ENCODE measurements at regions not wholly inside any gene's neighbourhood (a gene's known extent, or its start where the extent isn't known, plus 50 kb on each side); places are given as distances from the start of the nearest gene placed in this dataset.

GRCh38 chr1:235047331-235047871 lies 81.2 kb downstream of the TOMM20 start:
- in situ Hi-C loops (cut with HindIII; ENCODE audit: low pct_ligation_motif_present, low sequenced_read_pairs) = no loop called here
- Histone ChIP-seq H3K4me3 (ENCODE audit: low read depth, low read length) (no peak overlapping the region), H3K36me3 (replicated peaks) (no peaks in the 10 kb centered on the region), H3K27me3 (replicated peaks) (no peaks in the 10 kb centered on the region), H3K27ac (peak overlapping the region; percentile 85)
- no peak for TF ChIP-seq CTCF (IDR thresholded peaks at IDR 0.05; ENCODE audit: low read depth, low read length, missing control alignments)
- DNase-seq = no peak

- Histone ChIP-seq H3K4me3 (ENCODE audit: low read depth, low read length) (no peak overlapping the region), H3K27me3 (replicated peaks) (no peaks in the 10 kb centered on the region), H3K27ac (no peak overlapping the region), H3K36me3 (replicated peaks) (no peaks in the 10 kb centered on the region)
- no peak for DNase-seq
- in situ Hi-C loops (cut with HindIII; ENCODE audit: low pct_ligation_motif_present, low sequenced_read_pairs) = no loop called here
- TF ChIP-seq CTCF (IDR thresholded peaks at IDR 0.05; ENCODE audit: low read depth, low read length, missing control alignments) = no peak
These were observed 82.6 kb downstream of the TOMM20 start for GRCh38 chr1:235045921-235046601.

- no peak overlapping the region for H3K4me3 ChIP-seq (ENCODE audit: low read depth, low read length)
- in situ Hi-C loops (cut with HindIII; ENCODE audit: low pct_ligation_motif_present, low sequenced_read_pairs) = no loop called here
These were observed 83.5 kb downstream of the TOMM20 start for GRCh38 chr1:235045034-235045690.

GRCh38 chr1:235043234-235043633 lies 85.4 kb downstream of the TOMM20 start:
- Histone ChIP-seq H3K4me3 (ENCODE audit: low read depth, low read length) (no peak overlapping the region), H3K27me3 (replicated peaks) (no peaks in the 10 kb centered on the region), H3K36me3 (replicated peaks) (no peaks in the 10 kb centered on the region), H3K27ac (no peak overlapping the region)
- TF ChIP-seq CTCF (IDR thresholded peaks at IDR 0.05; ENCODE audit: low read depth, low read length, missing control alignments) = no peak
- in situ Hi-C loops (cut with HindIII; ENCODE audit: low pct_ligation_motif_present, low sequenced_read_pairs) = no loop called here
- DNase-seq = no peak

More at GRCh38 chr1:235045034-235045690, 83.5 kb downstream of the TOMM20 start:
- no peaks in the 10 kb centered on the region for H3K27me3 ChIP-seq (replicated peaks)
- H3K36me3 ChIP-seq (replicated peaks) = no peaks in the 10 kb centered on the region
- no peak for TF ChIP-seq CTCF (IDR thresholded peaks at IDR 0.05; ENCODE audit: low read depth, low read length, missing control alignments)
- DNase-seq = peak; percentile 35
- H3K27ac ChIP-seq = no peak overlapping the region

GRCh38 chr1:235038701-235039100 lies 89.9 kb downstream of the TOMM20 start:
- H3K27me3 ChIP-seq (replicated peaks) = no peaks in the 10 kb centered on the region
- DNase-seq = no peak
- no peak for TF ChIP-seq CTCF (IDR thresholded peaks at IDR 0.05; ENCODE audit: low read depth, low read length, missing control alignments)
- in situ Hi-C loops (cut with HindIII; ENCODE audit: low pct_ligation_motif_present, low sequenced_read_pairs) = no loop called here
- H3K4me3 ChIP-seq (ENCODE audit: low read depth, low read length) = no peak overlapping the region
- H3K36me3 ChIP-seq (replicated peaks) = no peaks in the 10 kb centered on the region
- H3K27ac ChIP-seq = no peak overlapping the region

Data from brain microvascular endothelial cell (primary cell).